Activated CD8-positive, alpha-beta T cell treated with anti-CD3 and anti-CD28 coated beads, Interleukin-2, amount 10 ng/mL, durations not matched to agents 7 days and 5 days (primary cell): ENCODE measurements at regions not wholly inside any gene's neighbourhood (a gene's known extent, or its start where the extent isn't known, plus 50 kb on each side); places are given as distances from the start of the nearest gene placed in this dataset. TPM values are rescaled to one million over a fixed set of nuclear protein-coding genes. Genes with fewer than 3 reads are reported as not detected.
A peak's percentile ranks its signal among the peaks of the same experiment; 100 is the strongest.

Experiments used
- ATAC-seq: fragments of 150-1000 bp; cut with Tn5 transposase; one replicate; pipeline ENCODE4 v1.10.0; 2021; ENCODE audit warnings: moderate library complexity
- CTCF ChIA-PET: fragments of 350-600 bp; sonication (Branson Sonifier 250); formaldehyde crosslinking; loops from one replicate; lab custom pipeline; 2021; ENCODE audit warnings: antibody characterized with exemption; lab: Charles Lee
- POLR2A ChIA-PET: fragments of 350-600 bp; sonication (Branson Sonifier 250); formaldehyde crosslinking; loops from one replicate; lab custom pipeline; 2021; ENCODE audit warnings: antibody characterized with exemption; lab: Charles Lee
- DNase-seq: peaks from one replicate; pipeline ENCODE4 v3.0.0-alpha.2; 2020
- H3K27ac Mint-ChIP-seq: one replicate; pipeline ENCODE4 v1.8.0; 2021; ENCODE audit warnings: mild to moderate bottlenecking, mixed read lengths
- H3K27me3 Mint-ChIP-seq: one replicate; pipeline ENCODE4 v1.8.0; 2021; ENCODE audit warnings: low read depth, mixed read lengths
- H3K36me3 Mint-ChIP-seq: one replicate; pipeline ENCODE4 v1.8.0; 2021; ENCODE audit warnings: low read depth, mixed read lengths
- H3K4me1 Mint-ChIP-seq: one replicate; pipeline ENCODE4 v1.8.0; 2021; ENCODE audit warnings: low read depth, mixed read lengths
- H3K4me3 Mint-ChIP-seq: one replicate; pipeline ENCODE4 v1.8.0; 2021; ENCODE audit warnings: mild to moderate bottlenecking, mixed read lengths
- H3K9me3 Mint-ChIP-seq: one replicate; pipeline ENCODE4 v1.8.0; 2022; ENCODE audit warnings: mixed read lengths; ENCODE audit not compliant: insufficient read depth
- microRNA-seq: library from miRNA; unstranded; fragments of <30 nt; microRNA quantifications from one replicate; pipeline ENCODE4 v1.2.0, GENCODE V29; 2022

DNA sequence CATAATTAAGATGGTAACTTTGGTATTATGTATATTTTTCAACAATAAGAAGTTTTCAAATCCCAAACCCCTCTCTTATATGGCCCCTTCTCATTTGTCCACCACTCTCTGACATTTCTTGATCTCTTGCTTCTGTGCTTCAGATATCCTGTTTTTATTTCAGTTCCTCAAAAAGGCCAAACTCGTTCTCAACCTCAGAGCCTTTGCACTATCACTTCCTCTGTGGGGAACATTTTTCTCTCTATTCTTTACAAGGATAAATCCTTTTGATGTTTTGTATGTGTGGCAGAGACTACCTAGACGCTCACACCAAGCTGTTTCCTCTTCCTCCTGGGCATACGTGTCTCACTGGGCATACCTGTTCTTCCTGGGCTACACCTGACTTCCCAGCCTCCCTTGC, 54.2 kb upstream of the FRMD4A start:
- CTCF ChIA-PET, result no interaction called here
- H3K27ac Mint-ChIP-seq, result no peak overlapping the region
- no peak for DNase-seq

GRCh38 chr10:14384116-14384730, 53.5 kb upstream of the FRMD4A start:
- ChIA-PET POLR2A (no interaction called here), CTCF (no interaction called here)
- no peak overlapping the region for H3K27ac Mint-ChIP-seq
- ATAC-seq (no peak), DNase-seq (no peak)
- H3K27me3 Mint-ChIP-seq, result peaks cover 6% of the 10 kb centered on the region
- no peaks in the 10 kb centered on the region for H3K9me3 Mint-ChIP-seq
- H3K4me1 Mint-ChIP-seq, result peaks cover 29% of the 10 kb centered on the region
- no peak overlapping the region for H3K4me3 Mint-ChIP-seq
- no peaks in the 10 kb centered on the region for H3K36me3 Mint-ChIP-seq

More for the DNA sequence above, 54.2 kb upstream of the FRMD4A start:
- Mint-ChIP-seq H3K4me1 (peaks cover 34% of the 10 kb centered on the region), H3K36me3 (no peaks in the 10 kb centered on the region), H3K9me3 (peaks cover 4% of the 10 kb centered on the region), H3K27me3 (peaks cover 6% of the 10 kb centered on the region), H3K4me3 (no peak overlapping the region)
- ATAC-seq, result no peak
- POLR2A ChIA-PET, result no interaction called here

DNA sequence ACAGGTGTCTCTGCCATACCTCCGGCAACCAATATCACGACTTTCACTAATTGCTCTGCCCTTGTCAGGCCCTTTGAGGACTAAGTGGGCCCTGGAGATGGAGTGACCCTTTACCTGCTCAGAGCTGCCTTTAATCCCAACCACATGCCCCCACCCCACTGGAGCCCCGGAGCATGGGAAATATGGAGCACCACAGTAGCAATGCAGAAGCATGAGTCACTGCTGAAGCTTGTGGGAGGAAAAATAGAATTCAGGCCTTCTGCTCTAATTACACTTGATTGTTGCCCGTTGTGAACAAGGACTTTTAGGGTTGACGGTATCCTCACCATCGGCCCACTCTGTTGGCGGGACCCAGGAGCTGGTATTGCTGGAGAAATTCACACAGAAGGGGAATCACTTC, 52.5 kb upstream of the FRMD4A start:
- DNase-seq (no peak), ATAC-seq (no peak)
- no peak overlapping the region for H3K27ac Mint-ChIP-seq
- H3K4me1 Mint-ChIP-seq, result peaks cover 29% of the 10 kb centered on the region
- CTCF ChIA-PET, result no interaction called here
- POLR2A ChIA-PET, result no interaction called here
- H3K27me3 Mint-ChIP-seq, result peaks cover 6% of the 10 kb centered on the region
- no peaks in the 10 kb centered on the region for H3K36me3 Mint-ChIP-seq
- no peaks in the 10 kb centered on the region for H3K9me3 Mint-ChIP-seq
- H3K4me3 Mint-ChIP-seq, result no peak overlapping the region

- ChIA-PET POLR2A (no interaction called here), CTCF (interaction anchor here (1.1 kb wide), 1 partner anchor 186 kb away, joined by 3 read pairs; no protein-coding TSS in a partner anchor)
- Mint-ChIP-seq H3K4me1 (peaks cover 29% of the 10 kb centered on the region), H3K27me3 (peaks cover 4% of the 10 kb centered on the region), H3K9me3 (no peaks in the 10 kb centered on the region), H3K4me3 (no peak overlapping the region), H3K36me3 (no peaks in the 10 kb centered on the region), H3K27ac (no peak overlapping the region)
- ATAC-seq, result no peak
- DNase-seq, result no peak
These were observed 51.8 kb upstream of the FRMD4A start for GRCh38 chr10:14382531-14382930.

- H3K4me1 Mint-ChIP-seq, result peaks cover 29% of the 10 kb centered on the region
- ChIA-PET POLR2A (no interaction called here), CTCF (interaction anchor here (1.1 kb wide), 1 partner anchor 185 kb away, joined by 3 read pairs; no protein-coding TSS in a partner anchor)
- DNase-seq (peak; percentile 37), ATAC-seq (peak; percentile 72)
- no peak overlapping the region for H3K27ac Mint-ChIP-seq
- no peaks in the 10 kb centered on the region for H3K9me3 Mint-ChIP-seq
- no peaks in the 10 kb centered on the region for H3K36me3 Mint-ChIP-seq
- H3K4me3 Mint-ChIP-seq, result no peak overlapping the region
- H3K27me3 Mint-ChIP-seq, result peaks cover 4% of the 10 kb centered on the region
These were observed 51.3 kb upstream of the FRMD4A start for GRCh38 chr10:14382022-14382421.

DNA sequence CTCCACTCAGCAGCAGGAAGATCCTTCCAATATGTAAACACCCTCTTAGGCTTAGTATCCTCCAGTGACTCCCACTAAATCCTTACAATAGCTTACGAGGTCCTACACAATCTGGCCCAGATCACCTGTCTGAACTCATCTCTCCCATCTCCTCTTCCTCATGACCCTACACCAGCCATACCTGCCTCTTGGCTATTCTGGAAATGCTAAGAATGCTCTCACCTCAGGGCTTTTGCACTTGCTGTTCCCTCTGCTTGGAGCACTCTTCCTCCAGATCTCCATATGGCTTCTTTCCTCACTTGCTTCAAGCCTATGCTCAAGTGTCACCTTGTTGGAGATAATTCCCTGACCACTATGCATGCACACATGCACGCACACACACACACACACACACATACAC, 50.8 kb upstream of the FRMD4A start:
- Mint-ChIP-seq H3K4me1 (peaks cover 29% of the 10 kb centered on the region), H3K4me3 (no peak overlapping the region), H3K9me3 (no peaks in the 10 kb centered on the region), H3K36me3 (no peaks in the 10 kb centered on the region), H3K27me3 (peaks cover 4% of the 10 kb centered on the region), H3K27ac (no peak overlapping the region)
- no peak for ATAC-seq
- ChIA-PET POLR2A (no interaction called here), CTCF (no interaction called here)
- DNase-seq, result no peak

DNA sequence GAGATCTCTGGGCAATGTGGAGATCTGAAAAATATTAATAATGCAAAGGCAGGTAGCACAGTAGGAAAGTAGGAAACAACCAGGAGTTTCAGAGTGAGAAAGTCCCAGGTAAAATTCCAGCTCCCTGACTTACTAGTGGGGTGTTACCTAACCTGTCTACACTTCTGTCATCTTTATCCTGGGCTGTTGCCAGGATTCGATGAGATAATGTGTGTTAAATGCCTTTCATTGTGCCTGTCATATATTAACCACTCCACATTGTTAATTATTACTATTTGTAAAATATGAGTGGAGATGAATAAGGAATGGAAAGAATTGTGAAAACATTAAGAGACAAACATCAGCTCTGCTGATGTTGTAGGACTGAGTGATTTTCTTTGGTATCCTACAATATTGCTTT, 50.0 kb upstream of the FRMD4A start:
- Mint-ChIP-seq H3K36me3 (no peaks in the 10 kb centered on the region), H3K27ac (no peak overlapping the region), H3K9me3 (no peaks in the 10 kb centered on the region), H3K4me3 (no peak overlapping the region), H3K4me1 (peaks cover 22% of the 10 kb centered on the region), H3K27me3 (peaks cover 6% of the 10 kb centered on the region)
- DNase-seq (no peak), ATAC-seq (no peak)
- ChIA-PET POLR2A (no interaction called here), CTCF (no interaction called here)

Small RNAs in the stretch of these regions (microRNA-seq; reads per million reads assigned to microRNA genes)
- gene MIR1265 (not detected), gene MIR4293 (not detected)
